HCT116 (cell line): ENCODE measurements at regions not wholly inside any gene's neighbourhood (a gene's known extent, or its start where the extent isn't known, plus 50 kb on each side); places are given as distances from the start of the nearest gene placed in this dataset.

Source experiments
- EZH2 ChIP-seq: fragments of 200-600 bp; sonication (generic); IDR thresholded peaks from 2 replicates; pipeline ENCODE4 v1.6.1; 2017; ENCODE audit warnings: antibody characterized with exemption, mixed run types
- JUND ChIP-seq: IDR thresholded peaks from 2 replicates; pipeline ENCODE4 v1.6.1; 2012
- POLR2AphosphoS5 ChIP-seq: IDR thresholded peaks from 2 replicates; pipeline ENCODE4 v1.6.1; 2011; ENCODE audit warnings: mild to moderate bottlenecking, low read depth, low read length, moderate library complexity
- RAD21 ChIP-seq: IDR thresholded peaks from 2 replicates; pipeline ENCODE4 v1.6.1; 2012; ENCODE audit warnings: low read depth, mild to moderate bottlenecking
- SRF ChIP-seq: IDR thresholded peaks from 2 replicates; pipeline ENCODE4 v1.6.1; 2012; ENCODE audit warnings: low read depth
- TF ChIP-seq, protein P1 (sequence below), 3 experiments: fragments of 200-600 bp in 1 of 3; sonication (generic) in 1 of 3; IDR thresholded peaks in 2 of 3; conservative IDR thresholded peaks in 1 of 3; 2 replicates each; pipeline ENCODE4 v1.5.1; 2012 to 2017; ENCODE audit warnings: low read depth in 2 of 3, low read length in 2 of 3, antibody characterized with exemption in 1 of 3, borderline replicate concordance in 1 of 3, control low read depth in 1 of 3, mild to moderate bottlenecking in 1 of 3, mixed read lengths in 1 of 3, mixed run types in 1 of 3, moderate library complexity in 1 of 3; ENCODE audit not compliant: insufficient read depth in 1 of 3

DNA sequence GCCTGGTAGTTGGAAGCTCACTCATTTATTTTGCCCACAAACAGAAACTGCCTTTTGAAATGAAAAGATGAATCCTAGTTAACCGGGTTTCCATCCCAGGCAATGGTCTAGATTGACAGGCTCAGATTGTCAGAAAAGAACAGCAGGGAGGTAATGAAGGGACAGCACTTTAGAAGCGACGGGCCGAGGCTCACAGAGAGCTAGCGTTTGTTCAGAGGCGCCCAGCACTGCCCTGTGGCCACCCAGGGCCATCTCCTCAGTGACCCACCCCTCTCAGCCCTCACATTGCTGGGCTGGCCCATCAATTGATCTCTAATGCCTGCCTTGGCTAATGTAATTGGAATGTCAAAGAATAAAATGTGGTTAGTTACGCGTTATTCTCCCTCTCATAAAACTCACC lies 304.8 kb downstream of the CDCA7 start:
- no peak for TF ChIP-seq SRF
- TF ChIP-seq, protein P1, sequence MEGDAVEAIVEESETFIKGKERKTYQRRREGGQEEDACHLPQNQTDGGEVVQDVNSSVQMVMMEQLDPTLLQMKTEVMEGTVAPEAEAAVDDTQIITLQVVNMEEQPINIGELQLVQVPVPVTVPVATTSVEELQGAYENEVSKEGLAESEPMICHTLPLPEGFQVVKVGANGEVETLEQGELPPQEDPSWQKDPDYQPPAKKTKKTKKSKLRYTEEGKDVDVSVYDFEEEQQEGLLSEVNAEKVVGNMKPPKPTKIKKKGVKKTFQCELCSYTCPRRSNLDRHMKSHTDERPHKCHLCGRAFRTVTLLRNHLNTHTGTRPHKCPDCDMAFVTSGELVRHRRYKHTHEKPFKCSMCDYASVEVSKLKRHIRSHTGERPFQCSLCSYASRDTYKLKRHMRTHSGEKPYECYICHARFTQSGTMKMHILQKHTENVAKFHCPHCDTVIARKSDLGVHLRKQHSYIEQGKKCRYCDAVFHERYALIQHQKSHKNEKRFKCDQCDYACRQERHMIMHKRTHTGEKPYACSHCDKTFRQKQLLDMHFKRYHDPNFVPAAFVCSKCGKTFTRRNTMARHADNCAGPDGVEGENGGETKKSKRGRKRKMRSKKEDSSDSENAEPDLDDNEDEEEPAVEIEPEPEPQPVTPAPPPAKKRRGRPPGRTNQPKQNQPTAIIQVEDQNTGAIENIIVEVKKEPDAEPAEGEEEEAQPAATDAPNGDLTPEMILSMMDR (IDR thresholded peaks at IDR 0.05 in 2 of 3, conservative IDR thresholded peaks at IDR 0.05 in 1 of 3; ENCODE audit: borderline replicate concordance in 1 of 3, insufficient read depth in 1 of 3, low read depth in 2 of 3, low read length in 2 of 3) = no peak
- no peak for TF ChIP-seq JUND
- TF ChIP-seq POLR2AphosphoS5 = no peak
- no peak for TF ChIP-seq EZH2
- TF ChIP-seq RAD21 = no peak
